Spleen (tissue), 11 donors: ENCODE measurements at regions not wholly inside any gene's neighbourhood (a gene's known extent, or its start where the extent isn't known, plus 50 kb on each side); places are given as distances from the start of the nearest gene placed in this dataset.

Source experiments
- DNase-seq: peaks from one replicate; pipeline ENCODE4 v3.0.0-alpha.2; 2020
- H3K27ac ChIP-seq, 8 donors: fragments of 200-600 bp; sonication (generic) in 7 of 8; 1 replicate in 4 of 8; 2 replicates in 4 of 8; pipeline versions ENCODE4 v1.5.0 to v1.8.0; 2016 to 2021; ENCODE audit warnings: inconsistent platforms in 4 of 8, mild to moderate bottlenecking in 4 of 8, moderate library complexity in 1 of 8
- H3K27me3 ChIP-seq, 7 donors: fragments of 200-600 bp; sonication (generic) in 6 of 7; replicated peaks in 1 of 7; 1 replicate in 4 of 7; 2 replicates in 3 of 7; pipeline versions ENCODE4 v1.5.0 to v1.8.0; 2016 to 2021; ENCODE audit warnings: inconsistent platforms in 3 of 7, mild to moderate bottlenecking in 1 of 7
- H3K36me3 ChIP-seq, 6 donors: fragments of 200-600 bp; sonication (generic) in 5 of 6; 1 replicate in 4 of 6; 2 replicates in 2 of 6; pipeline versions ENCODE4 v1.5.0 to v1.8.0; 2016 to 2021; ENCODE audit warnings: inconsistent platforms in 2 of 6
- H3K4me1 ChIP-seq, 6 donors: fragments of 200-600 bp; sonication (generic) in 5 of 6; 1 replicate in 3 of 6; 2 replicates in 3 of 6; pipeline versions ENCODE4 v1.5.0 to v1.8.0; 2016 to 2021; ENCODE audit warnings: inconsistent platforms in 3 of 6
- H3K4me3 ChIP-seq, 8 donors: fragments of 200-600 bp; sonication (generic) in 7 of 8; 1 replicate in 4 of 8; 2 replicates in 4 of 8; pipeline versions ENCODE4 v1.5.0 to v1.8.0; 2016 to 2021; ENCODE audit warnings: inconsistent platforms in 4 of 8, mild to moderate bottlenecking in 4 of 8, moderate library complexity in 2 of 8
- H3K9me3 ChIP-seq, 8 donors: fragments of 200-600 bp; sonication (generic) in 7 of 8; 1 replicate in 4 of 8; 2 replicates in 4 of 8; pipeline versions ENCODE4 v1.5.0 to v1.8.0; 2016 to 2021; ENCODE audit warnings: inconsistent platforms in 4 of 8
- CTCF ChIP-seq, 11 experiments: fragments of 200-600 bp in 7 of 11; fragments of 450-650 bp in 4 of 11; sonication (generic) in 4 of 11; IDR thresholded peaks in 8 of 11; conservative IDR thresholded peaks in 3 of 11; 1 replicate in 7 of 11; 2 replicates in 4 of 11; pipeline versions ENCODE4 v1.4.0 to v1.8.0; 2016 to 2021; ENCODE audit warnings: antibody characterized with exemption in 11 of 11, inconsistent platforms in 4 of 11, mild to moderate bottlenecking in 1 of 11
- POLR2A ChIP-seq, 3 donors: fragments of 450-650 bp; IDR thresholded peaks; one replicate each; pipeline ENCODE4 v1.5.1; 2017; ENCODE audit warnings: antibody characterized with exemption in 3 of 3, mild to moderate bottlenecking in 1 of 3
- POLR2AphosphoS5 ChIP-seq, 3 donors: sonication (generic); formaldehyde crosslinking; IDR thresholded peaks; one replicate each; pipeline ENCODE4 v1.5.1; 2017; ENCODE audit warnings: antibody characterized with exemption in 3 of 3
- WGBS, 5 donors: extraction: QIAGEN DNeasy Blood & Tissue Kit in 3 of 5; methylation state at CpG; one replicate each; pipeline versions ENCODE4 v1.1.5 to v1.1.7; 2013 to 2018; 5-methylcytosine and 5-hydroxymethylcytosine counted together
- intact Hi-C: fragments of 100-400 bp; cut with DNase I; formaldehyde crosslinking; loops from one replicate; pipeline ENCODE4 v1.15.0; 2023; ENCODE audit warnings: low total_unique reads
- donor health status: healthy with polysubstance abuse.
- donor health status: DM: no; HTN: no; CAD: no; lungs with moderate emphysema.
- donor health status: DM: no; HTN: no; CAD: no.
- donor health status: Bipolar disorder and iron deficiency.
- donor health status: healthy.
- donor health status: DM: no; HTN: no; CAD: no.
- donor health status: DM: yes; HTN: yes; CAD: no.

GRCh38 chr4:144362366-144362765 lies 221.8 kb upstream of the GYPA start:
- H3K27ac ChIP-seq: no peak overlapping the region
- H3K36me3 ChIP-seq: no peaks in the 10 kb centered on the region
- DNase-seq: no peak
- no peak for TF ChIP-seq POLR2AphosphoS5 (IDR thresholded peaks at IDR 0.05)
- peaks cover 0 to 4% (median 0%) of the 10 kb centered on the region in 6 donors for H3K4me1 ChIP-seq
- intact Hi-C loops: no loop called here
- H3K4me3 ChIP-seq: no peak overlapping the region
- no peaks in the 10 kb centered on the region for H3K9me3 ChIP-seq
- H3K27me3 ChIP-seq: peaks cover 0 to 21% (median 0%) of the 10 kb centered on the region in 7 donors

DNA sequence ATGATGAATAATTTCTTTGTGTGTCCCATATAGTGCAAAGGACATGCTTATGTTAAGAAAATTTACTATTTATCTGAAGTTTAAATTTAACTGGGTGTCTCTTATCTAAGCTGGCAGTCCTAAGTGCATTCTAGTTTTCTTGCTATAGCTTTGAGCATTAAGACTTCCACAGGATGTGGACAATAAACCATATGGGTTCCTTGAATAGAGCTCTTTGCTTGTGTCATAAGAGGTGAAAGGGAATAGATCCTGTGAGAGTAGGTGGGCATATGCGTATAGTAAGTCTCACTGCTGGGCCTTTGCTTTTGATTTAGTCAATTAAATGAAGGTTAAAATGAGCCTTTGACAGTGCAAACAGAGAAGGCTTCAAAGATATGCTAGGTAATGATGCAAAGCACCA lies 223.4 kb upstream of the GYPA start:
- no peak overlapping the region for H3K4me3 ChIP-seq
- H3K27ac ChIP-seq: no peak overlapping the region
- WGBS, 5 donors: 75 to 90% (median 79%) methylated on average over 1 of the region's 1 CpG
- H3K27me3 ChIP-seq: peaks cover 0 to 16% (median 0%) of the 10 kb centered on the region in 7 donors
- DNase-seq: no peak
- TF ChIP-seq POLR2AphosphoS5 (IDR thresholded peaks at IDR 0.05) (no peak), CTCF (IDR thresholded peaks at IDR 0.05 in 8 of 11, conservative IDR thresholded peaks at IDR 0.05 in 3 of 11) (no peak), POLR2A (IDR thresholded peaks at IDR 0.05) (no peak)
- no peaks in the 10 kb centered on the region for H3K4me1 ChIP-seq
- H3K36me3 ChIP-seq: no peaks in the 10 kb centered on the region
- intact Hi-C loops: no loop called here
- H3K9me3 ChIP-seq: no peaks in the 10 kb centered on the region

DNA sequence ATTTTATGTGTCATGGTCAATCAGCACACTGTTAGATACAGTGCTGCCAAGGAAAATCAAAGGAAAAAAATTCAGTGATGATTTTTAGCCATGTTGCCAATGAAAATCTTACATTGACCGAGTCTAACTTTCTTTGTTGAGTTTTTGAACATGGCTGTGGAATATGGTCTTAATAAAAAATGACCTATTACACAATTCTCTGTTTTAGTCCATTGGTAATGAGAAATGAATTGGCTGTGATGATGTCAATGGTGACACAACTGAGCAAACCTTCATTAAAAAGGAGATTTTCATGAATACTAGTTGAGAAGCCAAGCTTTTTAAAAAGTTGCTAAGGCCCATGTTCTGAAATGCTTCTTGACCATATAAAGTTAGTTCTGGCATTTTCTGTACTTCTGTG lies 225.9 kb upstream of the GYPA start:
- no peak for DNase-seq
- TF ChIP-seq POLR2A (IDR thresholded peaks at IDR 0.05) (no peak), CTCF (IDR thresholded peaks at IDR 0.05 in 8 of 11, conservative IDR thresholded peaks at IDR 0.05 in 3 of 11) (no peak), POLR2AphosphoS5 (IDR thresholded peaks at IDR 0.05) (no peak)
- Histone ChIP-seq H3K4me1 (no peaks in the 10 kb centered on the region), H3K4me3 (no peak overlapping the region), H3K27ac (no peak overlapping the region), H3K9me3 (no peaks in the 10 kb centered on the region), H3K27me3 (peaks cover 0 to 2% (median 0%) of the 10 kb centered on the region in 7 donors), H3K36me3 (no peaks in the 10 kb centered on the region)
- WGBS, 5 donors: 69 to 87% (median 79%) methylated on average over 1 of the region's 1 CpG
- intact Hi-C loops: no loop called here

- no peaks in the 10 kb centered on the region for H3K27me3 ChIP-seq
- no peak overlapping the region for H3K27ac ChIP-seq
- no peak overlapping the region for H3K4me3 ChIP-seq
- no peak for DNase-seq
- no peaks in the 10 kb centered on the region for H3K9me3 ChIP-seq
- intact Hi-C loops: no loop called here
- H3K4me1 ChIP-seq: no peaks in the 10 kb centered on the region
- no peaks in the 10 kb centered on the region for H3K36me3 ChIP-seq
- TF ChIP-seq CTCF (IDR thresholded peaks at IDR 0.05 in 8 of 11, conservative IDR thresholded peaks at IDR 0.05 in 3 of 11) (no peak), POLR2A (IDR thresholded peaks at IDR 0.05) (no peak), POLR2AphosphoS5 (IDR thresholded peaks at IDR 0.05) (no peak)
These were observed 231.0 kb upstream of the GYPA start for GRCh38 chr4:144371485-144371884.

GRCh38 chr4:144374065-144374464 lies 233.5 kb upstream of the GYPA start:
- TF ChIP-seq CTCF (IDR thresholded peaks at IDR 0.05 in 8 of 11, conservative IDR thresholded peaks at IDR 0.05 in 3 of 11): no peak
- TF ChIP-seq POLR2A (IDR thresholded peaks at IDR 0.05): no peak
- H3K4me1 ChIP-seq: no peaks in the 10 kb centered on the region

More at GRCh38 chr4:144374065-144374464, 233.5 kb upstream of the GYPA start:
- intact Hi-C loops: no loop called here
- H3K27ac ChIP-seq: no peak overlapping the region
- no peak overlapping the region for H3K4me3 ChIP-seq
- no peaks in the 10 kb centered on the region for H3K9me3 ChIP-seq
- H3K27me3 ChIP-seq: no peaks in the 10 kb centered on the region
- no peaks in the 10 kb centered on the region for H3K36me3 ChIP-seq
- 52 to 74% (median 67%) methylated on average over 5 of the region's 5 CpGs for WGBS, 5 donors
- no peak for DNase-seq
